SH-SY5Y (cell line): ENCODE measurements at regions not wholly inside any gene's neighbourhood (a gene's known extent, or its start where the extent isn't known, plus 50 kb on each side); places are given as distances from the start of the nearest gene placed in this dataset.

Source experiments
- GATA2 ChIP-seq: IDR thresholded peaks from 2 replicates; pipeline ENCODE4 v1.6.1; 2011; ENCODE audit warnings: mild to moderate bottlenecking, low read depth, low read length
- GATA3 ChIP-seq: IDR thresholded peaks from 2 replicates; pipeline ENCODE4 v1.6.1; 2011; ENCODE audit warnings: low read depth, mild to moderate bottlenecking, low read length, moderate library complexity

DNA sequence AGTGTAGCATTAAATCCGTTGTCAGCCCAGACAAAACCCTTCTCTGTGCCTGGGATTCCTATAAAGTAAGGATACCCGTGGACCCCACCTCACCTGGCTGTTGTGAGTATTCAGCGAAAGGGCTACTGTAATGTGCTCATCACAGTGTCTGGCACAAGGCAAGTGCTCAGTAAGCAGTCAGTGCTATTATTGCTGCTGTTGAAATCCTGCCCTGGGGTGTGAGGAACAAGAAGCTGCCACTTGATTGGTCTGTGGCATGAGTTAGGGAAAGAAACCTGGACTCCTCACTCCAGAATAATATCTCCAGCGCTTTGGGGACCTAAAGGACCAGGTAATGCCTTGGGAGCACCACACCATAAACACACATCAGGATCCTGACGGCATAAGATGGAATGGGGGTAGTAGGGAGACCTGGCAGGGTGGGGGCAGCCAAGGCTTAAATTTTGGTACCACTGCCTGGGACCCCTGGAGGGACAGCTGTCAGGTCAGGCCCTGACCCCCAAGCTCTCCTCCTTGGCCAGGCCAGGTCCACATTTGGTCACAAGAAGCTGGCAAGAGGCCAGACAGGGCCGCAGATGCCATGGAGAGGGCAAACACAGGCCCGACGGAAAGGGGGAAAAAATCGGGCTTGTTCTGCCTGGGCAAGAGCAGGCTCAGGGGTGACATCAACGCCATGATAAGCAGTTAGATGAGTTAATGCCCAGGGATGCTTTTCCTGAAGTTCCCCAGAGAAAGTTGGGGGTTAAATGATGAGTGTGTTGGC, 66.5 kb downstream of the MRPL14 start:
- TF ChIP-seq GATA3 (no peak), GATA2 (no peak)
